Neural cell (in vitro differentiated cells): ENCODE measurements at regions not wholly inside any gene's neighbourhood (a gene's known extent, or its start where the extent isn't known, plus 50 kb on each side); places are given as distances from the start of the nearest gene placed in this dataset.

Source experiments
- H2AFZ ChIP-seq: fragments of 200-600, 300-800 bp; sonication (generic), shearing (Covaris generic); 2 replicates; pipeline ENCODE4 v1.6.0; 2014; ENCODE audit warnings: low read depth, mild to moderate bottlenecking, antibody characterized with exemption, low read length, moderate library complexity
- H3F3A ChIP-seq: fragments of 200-600 bp; shearing (Covaris generic); 2 replicates; pipeline ENCODE4 v1.6.1; 2016; ENCODE audit warnings: mild to moderate bottlenecking, moderate library complexity, mixed read lengths, antibody characterized with exemption, low read length; ENCODE audit not compliant: insufficient read depth, poor library complexity, severe bottlenecking
- H3K27ac ChIP-seq: fragments of 200-600, 300-800 bp; sonication (generic), shearing (Covaris generic); 2 replicates; pipeline ENCODE4 v1.5.1; 2014; ENCODE audit warnings: mild to moderate bottlenecking, low read length, moderate library complexity
- H3K27me3 ChIP-seq: fragments of 300-800, 200-600 bp; sonication (generic), shearing (Covaris generic); 2 replicates; pipeline ENCODE4 v1.6.0; 2014; ENCODE audit warnings: mild to moderate bottlenecking, low read depth, low read length, moderate library complexity; ENCODE audit not compliant: insufficient read depth
- H3K36me3 ChIP-seq: fragments of 300-800, 200-600 bp; sonication (generic), shearing (Covaris generic); 2 replicates; pipeline ENCODE4 v1.5.1; 2014; ENCODE audit warnings: mild to moderate bottlenecking, antibody characterized with exemption, low read length, moderate library complexity; ENCODE audit not compliant: insufficient read depth
- H3K4me2 ChIP-seq: fragments of 300-800, 200-600 bp; sonication (generic), shearing (Covaris generic); 2 replicates; pipeline ENCODE4 v1.6.0; 2014; ENCODE audit warnings: mild to moderate bottlenecking, low read length
- H3K4me3 ChIP-seq: fragments of 300-800, 200-600 bp; sonication (generic), shearing (Covaris generic); 2 replicates; pipeline ENCODE4 v1.5.1; 2014; ENCODE audit warnings: mild to moderate bottlenecking, low read length, moderate library complexity
- H3K79me2 ChIP-seq: fragments of 200-600 bp; shearing (Covaris generic); replicated peaks from 2 replicates; pipeline ENCODE4 v1.6.0; 2014; ENCODE audit warnings: mild to moderate bottlenecking, low read length, moderate library complexity; ENCODE audit not compliant: insufficient read depth
- H3K9ac ChIP-seq: fragments of 300-800, 200-600 bp; sonication (generic), shearing (Covaris generic); 2 replicates; pipeline ENCODE4 v1.6.1; 2016; ENCODE audit warnings: mild to moderate bottlenecking, low read length, mixed read lengths
- H3K9me2 ChIP-seq: fragments of 200-600 bp; shearing (Covaris generic); 2 replicates; pipeline ENCODE4 v1.6.1; 2016; ENCODE audit warnings: mild to moderate bottlenecking, low read length, mixed read lengths; ENCODE audit not compliant: insufficient read depth
- H3K9me3 ChIP-seq: fragments of 200-600, 300-800 bp; sonication (generic), shearing (Covaris generic); 2 replicates; pipeline ENCODE4 v1.6.1; 2016; ENCODE audit warnings: mild to moderate bottlenecking, mixed run types, low read length, moderate library complexity, mixed read lengths
- H4K20me1 ChIP-seq: fragments of 200-600 bp; shearing (Covaris generic); 2 replicates; pipeline ENCODE4 v1.6.1; 2016; ENCODE audit warnings: mild to moderate bottlenecking, mixed run types; ENCODE audit not compliant: insufficient read depth
- EP300 ChIP-seq: fragments of 450-650 bp; conservative IDR thresholded peaks from 2 replicates; pipeline ENCODE4 v1.6.1; 2014; ENCODE audit warnings: antibody characterized with exemption, mild to moderate bottlenecking, moderate library complexity; ENCODE audit not compliant: poor library complexity, severe bottlenecking
- EZH2 ChIP-seq: fragments of 200-600, 300-800 bp; shearing (Covaris generic), sonication (generic); IDR thresholded peaks from 2 replicates; pipeline ENCODE4 v1.6.1; 2014; ENCODE audit warnings: antibody characterized with exemption, low read length, borderline replicate concordance, mild to moderate bottlenecking; ENCODE audit not compliant: insufficient read depth, poor library complexity, severe bottlenecking
- MXI1 ChIP-seq: fragments of 450-650 bp; conservative IDR thresholded peaks from 2 replicates; pipeline ENCODE4 v1.6.1; 2014; ENCODE audit warnings: antibody characterized with exemption, mild to moderate bottlenecking; ENCODE audit not compliant: poor library complexity, severe bottlenecking
- POLR2AphosphoS5 ChIP-seq: IDR thresholded peaks from 2 replicates; pipeline ENCODE4 v1.6.1; 2012
- RAD21 ChIP-seq: fragments of 450-650 bp; conservative IDR thresholded peaks from 2 replicates; pipeline ENCODE4 v1.6.1; 2014; ENCODE audit warnings: antibody characterized with exemption, mild to moderate bottlenecking, moderate library complexity
- SMC3 ChIP-seq: fragments of 450-650 bp; conservative IDR thresholded peaks from 2 replicates; pipeline ENCODE4 v1.6.1; 2014; ENCODE audit warnings: antibody characterized with exemption, mild to moderate bottlenecking, moderate library complexity; ENCODE audit not compliant: poor library complexity
- TAF1 ChIP-seq: IDR thresholded peaks from 2 replicates; pipeline ENCODE4 v1.6.1; 2012; ENCODE audit warnings: low read depth
- TF ChIP-seq, protein P1 (sequence below): fragments of 450-650 bp; IDR thresholded peaks from 2 replicates; pipeline ENCODE4 v1.5.1; 2014; ENCODE audit warnings: antibody characterized with exemption, mild to moderate bottlenecking, moderate library complexity; ENCODE audit not compliant: poor library complexity, severe bottlenecking
- TF ChIP-seq, protein P2 (sequence below): IDR thresholded peaks from 2 replicates; pipeline ENCODE4 v1.6.1; 2012; ENCODE audit warnings: borderline replicate concordance

GRCh38 chr10:4007771-4008170 is 222.8 kb upstream of the KLF6 start:
- TF ChIP-seq SMC3 (no peak), TAF1 (no peak), RAD21 (no peak), EZH2 (no peak), MXI1 (no peak), EP300 (no peak), POLR2AphosphoS5 (no peak)
- TF ChIP-seq, protein P1, sequence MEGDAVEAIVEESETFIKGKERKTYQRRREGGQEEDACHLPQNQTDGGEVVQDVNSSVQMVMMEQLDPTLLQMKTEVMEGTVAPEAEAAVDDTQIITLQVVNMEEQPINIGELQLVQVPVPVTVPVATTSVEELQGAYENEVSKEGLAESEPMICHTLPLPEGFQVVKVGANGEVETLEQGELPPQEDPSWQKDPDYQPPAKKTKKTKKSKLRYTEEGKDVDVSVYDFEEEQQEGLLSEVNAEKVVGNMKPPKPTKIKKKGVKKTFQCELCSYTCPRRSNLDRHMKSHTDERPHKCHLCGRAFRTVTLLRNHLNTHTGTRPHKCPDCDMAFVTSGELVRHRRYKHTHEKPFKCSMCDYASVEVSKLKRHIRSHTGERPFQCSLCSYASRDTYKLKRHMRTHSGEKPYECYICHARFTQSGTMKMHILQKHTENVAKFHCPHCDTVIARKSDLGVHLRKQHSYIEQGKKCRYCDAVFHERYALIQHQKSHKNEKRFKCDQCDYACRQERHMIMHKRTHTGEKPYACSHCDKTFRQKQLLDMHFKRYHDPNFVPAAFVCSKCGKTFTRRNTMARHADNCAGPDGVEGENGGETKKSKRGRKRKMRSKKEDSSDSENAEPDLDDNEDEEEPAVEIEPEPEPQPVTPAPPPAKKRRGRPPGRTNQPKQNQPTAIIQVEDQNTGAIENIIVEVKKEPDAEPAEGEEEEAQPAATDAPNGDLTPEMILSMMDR, result no peak
- TF ChIP-seq, protein P2, sequence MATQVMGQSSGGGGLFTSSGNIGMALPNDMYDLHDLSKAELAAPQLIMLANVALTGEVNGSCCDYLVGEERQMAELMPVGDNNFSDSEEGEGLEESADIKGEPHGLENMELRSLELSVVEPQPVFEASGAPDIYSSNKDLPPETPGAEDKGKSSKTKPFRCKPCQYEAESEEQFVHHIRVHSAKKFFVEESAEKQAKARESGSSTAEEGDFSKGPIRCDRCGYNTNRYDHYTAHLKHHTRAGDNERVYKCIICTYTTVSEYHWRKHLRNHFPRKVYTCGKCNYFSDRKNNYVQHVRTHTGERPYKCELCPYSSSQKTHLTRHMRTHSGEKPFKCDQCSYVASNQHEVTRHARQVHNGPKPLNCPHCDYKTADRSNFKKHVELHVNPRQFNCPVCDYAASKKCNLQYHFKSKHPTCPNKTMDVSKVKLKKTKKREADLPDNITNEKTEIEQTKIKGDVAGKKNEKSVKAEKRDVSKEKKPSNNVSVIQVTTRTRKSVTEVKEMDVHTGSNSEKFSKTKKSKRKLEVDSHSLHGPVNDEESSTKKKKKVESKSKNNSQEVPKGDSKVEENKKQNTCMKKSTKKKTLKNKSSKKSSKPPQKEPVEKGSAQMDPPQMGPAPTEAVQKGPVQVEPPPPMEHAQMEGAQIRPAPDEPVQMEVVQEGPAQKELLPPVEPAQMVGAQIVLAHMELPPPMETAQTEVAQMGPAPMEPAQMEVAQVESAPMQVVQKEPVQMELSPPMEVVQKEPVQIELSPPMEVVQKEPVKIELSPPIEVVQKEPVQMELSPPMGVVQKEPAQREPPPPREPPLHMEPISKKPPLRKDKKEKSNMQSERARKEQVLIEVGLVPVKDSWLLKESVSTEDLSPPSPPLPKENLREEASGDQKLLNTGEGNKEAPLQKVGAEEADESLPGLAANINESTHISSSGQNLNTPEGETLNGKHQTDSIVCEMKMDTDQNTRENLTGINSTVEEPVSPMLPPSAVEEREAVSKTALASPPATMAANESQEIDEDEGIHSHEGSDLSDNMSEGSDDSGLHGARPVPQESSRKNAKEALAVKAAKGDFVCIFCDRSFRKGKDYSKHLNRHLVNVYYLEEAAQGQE, result no peak
- no peaks in the 10 kb centered on the region for H3F3A ChIP-seq
- H3K27ac ChIP-seq, result no peak overlapping the region
- no peak overlapping the region for H3K4me2 ChIP-seq
- H4K20me1 ChIP-seq, result no peaks in the 10 kb centered on the region
- H2AFZ ChIP-seq, result no peak overlapping the region
- H3K36me3 ChIP-seq, result no peaks in the 10 kb centered on the region
- H3K9me3 ChIP-seq, result no peaks in the 10 kb centered on the region
- H3K27me3 ChIP-seq, result no peaks in the 10 kb centered on the region
- no peak overlapping the region for H3K4me3 ChIP-seq
- no peaks in the 10 kb centered on the region for H3K9me2 ChIP-seq
- H3K79me2 ChIP-seq, result no peaks in the 10 kb centered on the region
- no peak overlapping the region for H3K9ac ChIP-seq

DNA sequence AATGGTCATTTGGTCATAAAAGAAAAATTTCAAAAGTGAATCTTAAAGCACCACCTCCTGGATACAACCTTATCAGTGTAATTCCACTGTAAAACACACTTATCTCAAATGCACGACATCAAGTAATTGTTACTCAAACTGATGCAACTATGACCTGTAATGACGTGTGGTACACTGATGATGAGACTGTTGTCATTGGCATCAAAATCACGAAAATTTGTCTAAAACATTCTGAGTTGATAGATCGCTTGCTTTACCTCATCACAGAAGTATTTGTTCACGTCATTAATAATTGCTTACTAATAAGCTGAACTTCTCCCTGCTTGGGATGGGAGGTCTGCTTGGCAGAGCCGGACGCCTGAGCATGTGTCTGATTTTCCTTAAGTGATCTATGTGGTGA is 221.8 kb upstream of the KLF6 start:
- Histone ChIP-seq H3K79me2 (no peaks in the 10 kb centered on the region), H3K9me2 (no peaks in the 10 kb centered on the region), H3K9me3 (no peaks in the 10 kb centered on the region), H3K27ac (no peak overlapping the region), H4K20me1 (no peaks in the 10 kb centered on the region), H3K4me2 (no peak overlapping the region), H3F3A (no peaks in the 10 kb centered on the region), H3K9ac (no peak overlapping the region), H3K4me3 (no peak overlapping the region), H3K36me3 (no peaks in the 10 kb centered on the region), H3K27me3 (no peaks in the 10 kb centered on the region), H2AFZ (no peak overlapping the region)
- TF ChIP-seq MXI1 (no peak), EZH2 (no peak), TAF1 (no peak), EP300 (no peak)
- TF ChIP-seq, protein P2, result no peak
